Fibroblast of skin of back (primary cell): ENCODE measurements at regions not wholly inside any gene's neighbourhood (a gene's known extent, or its start where the extent isn't known, plus 50 kb on each side); places are given as distances from the start of the nearest gene placed in this dataset.

Source experiments
- DNase-seq: peaks from one replicate; pipeline ENCODE4 v3.0.0-alpha.2; 2013

- peak; percentile 22 for DNase-seq
Observed at GRCh38 chr5:167864801-167865200, 426.6 kb upstream of the WWC1 start.

GRCh38 chr5:167866797-167867196, 424.6 kb upstream of the WWC1 start:
- no peak for DNase-seq

- no peak for DNase-seq
Observed at GRCh38 chr5:167867281-167867680, 424.2 kb upstream of the WWC1 start.

- no peak for DNase-seq
Observed at GRCh38 chr5:167869125-167869524, 422.3 kb upstream of the WWC1 start.

- peak; percentile 59 for DNase-seq
Observed at GRCh38 chr5:167870055-167870454, 421.4 kb upstream of the WWC1 start.

- peak; percentile 51 for DNase-seq
Observed at GRCh38 chr5:167871091-167871490, 420.4 kb upstream of the WWC1 start.

GRCh38 chr5:167872791-167873190, 418.7 kb upstream of the WWC1 start:
- DNase-seq: no peak

- peak; percentile 18 for DNase-seq
Observed at GRCh38 chr5:167877114-167877722, 414.2 kb upstream of the WWC1 start.

GRCh38 chr5:167877924-167878323, 413.5 kb upstream of the WWC1 start:
- no peak for DNase-seq

GRCh38 chr5:167880420-167880819, 411.0 kb upstream of the WWC1 start:
- DNase-seq: no peak

GRCh38 chr5:167881041-167881440, 410.4 kb upstream of the WWC1 start:
- no peak for DNase-seq

GRCh38 chr5:167886196-167886595, 405.2 kb upstream of the WWC1 start:
- peak; percentile 68 for DNase-seq

- no peak for DNase-seq
Observed at GRCh38 chr5:167888393-167888792, 403.1 kb upstream of the WWC1 start.

GRCh38 chr5:167889276-167889675, 402.2 kb upstream of the WWC1 start:
- DNase-seq: no peak

- DNase-seq: no peak
Observed at GRCh38 chr5:167892352-167893115, 398.9 kb upstream of the WWC1 start.

GRCh38 chr5:167893271-167893670, 398.2 kb upstream of the WWC1 start:
- no peak for DNase-seq

GRCh38 chr5:167894631-167895472, 396.6 kb upstream of the WWC1 start:
- no peak for DNase-seq

- peak; percentile 58 for DNase-seq
Observed at GRCh38 chr5:167895899-167896659, 395.4 kb upstream of the WWC1 start.

- no peak for DNase-seq
Observed at GRCh38 chr5:167896814-167897213, 394.6 kb upstream of the WWC1 start.

GRCh38 chr5:167897371-167897770, 394.1 kb upstream of the WWC1 start:
- no peak for DNase-seq

GRCh38 chr5:167898361-167899042, 392.9 kb upstream of the WWC1 start:
- DNase-seq: no peak

- peak; percentile 38 for DNase-seq
Observed at GRCh38 chr5:167899490-167900070, 391.9 kb upstream of the WWC1 start.
